HG03159 (cell line): ENCODE measurements at regions not wholly inside any gene's neighbourhood (a gene's known extent, or its start where the extent isn't known, plus 50 kb on each side); places are given as distances from the start of the nearest gene placed in this dataset.
"Not testable (repeated sequence)": the region's sequence is repeated elsewhere in the genome, so short reads cannot be mapped to it uniquely, and the experiment has no call there.

Experiments
- ATAC-seq: cut with Tn5 transposase; IDR thresholded peaks from one replicate; pipeline ENCODE4 v1.9.1; 2021; ENCODE audit warnings: mild to moderate bottlenecking, moderate library complexity; ENCODE audit not compliant: unreplicated experiment

DNA sequence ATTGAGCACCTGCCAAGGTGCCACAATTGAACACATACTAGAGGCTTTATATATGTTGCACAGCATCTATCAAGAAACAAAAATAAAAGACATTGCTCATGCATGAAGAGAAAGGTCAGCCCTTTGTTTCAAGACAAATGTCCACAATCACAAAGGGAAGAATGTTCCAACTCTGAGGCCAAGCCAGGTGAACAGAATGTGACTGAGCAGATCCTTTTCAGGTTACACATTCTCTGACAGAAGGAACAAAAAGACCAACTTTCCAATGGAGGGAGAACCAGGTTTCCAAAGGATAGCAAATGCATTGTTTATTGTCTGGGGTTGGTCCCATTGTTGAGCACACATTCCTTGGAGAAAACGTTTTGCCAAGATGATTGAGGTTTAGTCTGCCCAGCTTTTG lies 50.2 kb upstream of the FAM174B start:
- ATAC-seq: no peak

DNA sequence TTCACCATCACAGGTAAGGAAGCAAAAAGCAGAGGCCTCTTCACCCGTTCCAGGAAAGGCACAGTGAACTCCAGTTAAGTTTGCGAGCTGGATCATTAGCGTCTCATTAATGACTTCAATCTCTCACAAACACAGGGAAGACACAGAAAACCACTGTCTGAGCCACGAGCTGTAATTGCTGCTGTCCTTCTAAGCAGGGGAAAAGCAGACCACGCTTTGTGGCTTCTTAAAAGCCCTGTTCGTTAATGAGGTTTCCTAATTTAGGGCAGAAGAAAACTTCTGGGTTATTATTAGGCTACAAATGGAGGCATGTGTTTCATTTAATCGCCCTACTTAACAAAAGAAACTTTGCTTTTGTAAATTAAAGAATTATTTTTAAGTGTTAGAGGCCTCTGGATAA lies 50.6 kb upstream of the FAM174B start:
- no peak for ATAC-seq

DNA sequence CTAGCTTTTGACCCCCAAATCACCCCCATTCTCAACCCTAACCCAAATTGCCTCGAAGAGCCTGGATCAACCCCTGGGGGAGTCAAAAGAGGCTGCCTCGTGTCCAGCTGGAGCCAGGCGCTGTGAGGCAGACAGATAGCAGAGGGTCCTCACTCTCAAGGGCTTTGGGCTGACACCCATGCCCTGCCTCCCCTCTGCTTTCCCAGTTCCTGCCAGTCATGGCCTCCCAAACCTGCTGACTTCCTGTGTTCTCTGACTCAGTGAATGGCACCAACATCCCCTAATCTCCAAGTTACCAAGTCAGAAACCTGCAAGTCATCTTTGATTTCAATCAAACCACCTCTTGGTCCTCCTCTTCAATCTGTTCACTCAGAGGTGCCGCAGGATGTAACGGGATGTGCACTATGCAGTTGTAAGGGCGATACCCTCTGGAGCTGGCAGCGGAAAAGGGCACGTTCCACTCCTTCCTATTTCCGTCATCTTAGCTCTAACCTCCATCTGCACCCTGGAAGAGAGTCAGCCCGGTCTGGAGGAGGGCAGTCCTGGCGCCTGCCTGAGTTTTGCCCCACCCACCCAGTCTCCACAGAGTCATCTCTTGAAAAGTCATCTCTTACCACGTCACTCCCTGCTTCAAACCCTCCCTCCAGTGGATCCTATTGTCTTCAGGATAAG lies 52.4 kb upstream of the FAM174B start:
- ATAC-seq: no peak

DNA sequence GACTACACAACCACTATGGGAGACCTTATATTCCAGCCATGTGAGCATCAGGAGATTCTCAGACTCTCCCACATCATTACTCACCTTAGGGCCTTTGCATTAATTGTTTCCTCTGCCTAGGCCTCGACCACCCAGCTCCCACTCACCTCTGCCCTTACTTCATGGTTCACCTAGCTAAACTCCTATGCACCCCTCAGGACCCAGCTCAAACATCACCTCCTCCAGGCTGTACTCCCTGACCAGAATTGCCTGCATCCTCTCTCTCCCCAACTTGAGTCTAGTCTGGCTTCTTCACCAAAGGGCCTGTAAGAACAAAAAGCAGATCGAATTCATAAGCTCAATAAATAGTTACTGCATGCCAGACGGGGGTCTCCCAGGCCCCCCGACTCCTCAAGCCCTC lies 53.1 kb upstream of the FAM174B start:
- ATAC-seq: no peak

DNA sequence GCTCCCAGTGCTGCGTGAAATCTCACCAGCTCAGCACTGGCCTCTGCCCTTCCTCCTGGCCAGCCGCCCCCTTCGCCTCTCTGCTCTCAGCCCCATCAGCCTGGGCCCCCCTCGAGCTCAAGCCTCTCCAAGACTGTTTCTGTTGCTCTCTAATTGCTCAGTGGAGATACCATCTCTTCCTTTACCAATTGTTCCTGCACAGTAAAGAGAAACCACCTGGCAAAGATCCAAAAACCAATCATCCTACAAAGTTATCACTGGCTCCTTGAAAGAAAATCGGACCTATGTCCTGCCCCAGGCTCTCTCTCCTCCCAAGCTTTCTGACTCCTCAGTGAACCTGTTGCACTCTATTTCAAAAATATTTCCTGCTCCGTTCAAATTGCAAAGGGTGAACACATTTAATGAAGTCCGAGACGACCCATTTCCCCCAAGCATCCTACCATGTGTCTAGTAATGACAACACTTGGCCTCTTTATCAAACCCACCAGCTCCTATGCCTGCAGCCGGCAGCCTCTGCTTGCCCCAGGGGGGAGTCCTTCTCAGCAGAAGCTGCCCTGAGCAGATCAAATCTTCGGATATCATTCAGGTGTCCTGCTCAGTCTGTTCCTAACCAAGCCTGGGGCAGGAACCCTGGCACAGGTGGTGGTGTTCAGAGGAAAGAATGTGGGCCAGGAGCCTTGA lies 53.7 kb upstream of the FAM174B start:
- ATAC-seq: no peak

DNA sequence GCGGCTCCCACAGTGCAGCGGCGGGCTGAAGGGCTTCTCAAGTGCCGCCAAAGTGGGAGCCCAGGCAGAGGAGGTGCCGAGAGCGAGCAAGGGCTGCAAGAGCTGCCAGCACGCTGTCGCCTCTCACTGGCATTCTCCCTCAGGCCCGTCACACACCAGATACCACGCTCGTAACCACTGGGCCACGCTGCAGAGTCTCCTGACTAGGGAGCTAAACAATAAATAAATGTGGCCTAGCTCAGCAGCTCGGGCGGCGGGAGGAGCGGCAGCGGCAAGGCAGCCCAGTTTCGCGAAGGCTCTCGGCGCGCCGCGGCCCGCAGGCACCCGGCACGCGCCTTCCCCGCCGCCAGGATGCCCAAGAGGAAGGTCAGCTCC lies 55.9 kb upstream of the FAM174B start:
- ATAC-seq: no peak

DNA sequence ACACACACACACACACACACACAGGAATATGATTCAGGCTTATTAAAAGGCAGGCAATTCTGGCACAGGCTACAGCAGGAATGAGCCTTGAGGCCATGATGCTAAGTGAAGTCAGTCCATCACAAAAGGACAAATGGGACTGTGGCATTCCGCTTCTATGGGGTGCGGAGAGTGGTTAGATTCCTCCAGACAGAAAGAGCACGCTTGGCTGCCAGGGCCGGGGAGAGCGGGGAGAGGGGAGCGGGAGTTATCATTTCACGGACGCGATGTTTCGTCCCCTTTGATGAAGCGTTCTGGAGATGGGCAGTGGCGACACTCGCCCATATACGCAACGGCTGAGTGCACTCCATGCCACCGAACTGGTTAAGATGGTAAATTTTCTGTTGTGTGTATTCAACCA lies 58.5 kb upstream of the FAM174B start:
- peak; percentile 25 for ATAC-seq

DNA sequence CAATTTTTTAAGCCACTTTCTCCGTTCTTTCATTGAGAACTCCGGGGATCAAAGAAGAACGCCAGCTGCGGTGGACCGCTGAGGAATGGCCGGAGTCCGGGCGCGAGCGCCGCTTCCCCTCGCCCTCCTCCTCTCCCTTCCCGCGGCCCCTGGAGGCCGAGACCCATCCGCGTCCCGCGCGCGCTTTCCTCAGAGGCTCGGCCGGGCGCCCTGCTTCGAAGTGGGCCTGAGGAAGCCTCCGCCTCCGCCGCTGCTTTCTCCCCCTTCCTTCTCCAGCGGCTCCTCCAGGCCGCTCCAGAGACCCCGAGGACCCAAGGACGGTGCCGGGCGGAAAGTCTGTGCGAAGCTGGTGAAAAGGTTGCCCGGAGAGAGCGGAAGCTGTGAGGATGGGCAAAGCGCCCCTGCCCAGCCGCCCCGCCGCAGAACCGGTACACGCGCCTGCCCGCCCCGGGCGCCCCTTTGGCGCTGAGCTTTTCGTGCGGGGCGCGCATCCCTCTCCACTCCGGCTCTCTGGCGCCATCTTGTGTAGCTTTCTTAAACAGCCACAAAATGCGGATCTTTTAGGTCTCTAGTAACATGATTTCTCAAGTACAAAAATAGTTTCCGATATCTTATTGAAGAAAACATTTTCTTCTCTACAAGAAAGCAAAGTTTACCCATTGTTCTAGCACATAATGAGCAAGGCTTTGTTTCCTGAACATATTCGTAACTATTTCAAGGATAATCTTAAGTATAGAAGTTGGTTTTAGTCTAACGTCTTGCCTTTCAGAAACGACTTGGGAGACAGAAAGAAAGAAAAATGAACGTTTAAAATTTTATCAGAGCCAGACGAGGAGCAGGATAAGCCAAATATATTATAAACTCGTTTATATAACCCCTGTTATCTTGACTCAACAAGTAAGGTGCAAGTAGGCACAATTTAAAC lies 59.2 kb upstream of the FAM174B start:
- peak; percentile 85 for ATAC-seq

DNA sequence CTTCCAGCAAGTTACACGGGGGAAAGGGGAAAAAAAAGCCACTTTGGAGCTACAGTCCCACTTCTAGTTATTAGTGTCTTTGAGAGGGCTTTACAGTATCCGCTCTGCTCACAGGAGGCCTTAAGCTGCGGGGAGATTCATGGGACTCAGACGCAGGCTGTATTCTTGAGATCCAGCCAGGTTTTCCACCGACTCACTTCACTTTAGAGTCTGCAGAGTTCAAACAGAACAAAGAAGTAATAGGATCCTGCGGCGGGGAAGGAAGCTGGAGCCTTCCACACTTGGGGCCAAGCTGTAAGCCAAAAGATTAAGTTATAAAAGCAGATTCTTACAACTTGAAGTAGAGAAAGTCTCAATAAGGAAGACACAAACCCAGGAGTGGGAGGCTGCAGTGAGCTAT lies 60.2 kb upstream of the FAM174B start:
- ATAC-seq: no peak

DNA sequence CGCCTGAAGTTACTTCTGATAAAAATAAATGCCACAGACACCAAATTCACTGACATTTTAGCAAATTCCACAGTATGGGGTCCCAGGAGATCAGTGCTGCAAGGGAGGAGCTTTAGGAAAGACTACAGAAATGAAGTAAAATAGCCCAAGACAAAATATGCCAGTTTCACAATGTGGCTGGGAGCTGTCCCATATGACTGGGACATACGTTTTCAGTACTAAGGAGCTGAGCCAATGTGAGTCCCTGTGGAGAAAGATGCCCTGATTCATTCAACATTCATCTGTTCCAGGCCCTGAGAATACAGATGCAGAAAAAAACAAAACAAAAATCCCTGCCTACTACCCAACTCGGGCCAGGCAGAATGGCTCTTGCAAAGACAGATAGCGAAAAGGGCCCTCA lies 63.4 kb upstream of the FAM174B start:
- ATAC-seq: no peak

DNA sequence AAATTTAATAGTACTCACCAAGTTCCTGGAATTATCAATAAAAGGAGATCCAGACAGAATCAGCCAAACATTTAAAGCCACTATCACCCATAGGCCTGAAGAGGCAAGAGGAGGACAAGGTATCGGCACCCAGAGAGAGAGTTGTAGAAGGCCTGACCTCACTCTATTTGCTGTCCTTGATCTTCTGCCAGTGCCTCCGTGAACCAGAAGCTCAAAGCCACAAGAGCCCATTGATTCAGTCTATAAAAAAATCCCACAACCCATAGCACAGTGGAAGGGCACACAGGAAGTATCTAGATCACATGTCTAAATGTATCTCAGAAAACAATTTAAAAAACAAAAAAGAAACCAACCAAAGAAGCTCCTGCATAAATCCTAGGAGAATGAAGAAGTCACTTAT lies 68.6 kb upstream of the FAM174B start:
- ATAC-seq: no peak

DNA sequence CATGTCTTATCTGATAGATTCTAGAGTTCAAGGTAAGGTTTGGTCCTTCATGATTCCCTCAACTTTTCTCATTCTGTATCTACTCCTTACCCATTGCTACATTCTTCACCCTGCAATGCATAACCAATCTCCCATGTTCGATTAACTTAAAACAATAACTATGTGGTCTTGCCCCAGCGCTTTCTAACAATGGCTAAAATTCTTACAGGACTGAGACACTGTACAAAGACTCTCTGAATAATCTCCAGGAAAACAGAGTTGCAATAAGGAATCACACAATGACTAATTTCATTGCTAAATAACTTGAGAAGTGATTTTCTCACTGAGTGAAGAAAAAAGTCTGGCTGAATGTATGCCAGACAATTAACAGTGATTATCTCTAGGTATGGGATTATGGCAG lies 69.6 kb upstream of the FAM174B start:
- no peak for ATAC-seq

DNA sequence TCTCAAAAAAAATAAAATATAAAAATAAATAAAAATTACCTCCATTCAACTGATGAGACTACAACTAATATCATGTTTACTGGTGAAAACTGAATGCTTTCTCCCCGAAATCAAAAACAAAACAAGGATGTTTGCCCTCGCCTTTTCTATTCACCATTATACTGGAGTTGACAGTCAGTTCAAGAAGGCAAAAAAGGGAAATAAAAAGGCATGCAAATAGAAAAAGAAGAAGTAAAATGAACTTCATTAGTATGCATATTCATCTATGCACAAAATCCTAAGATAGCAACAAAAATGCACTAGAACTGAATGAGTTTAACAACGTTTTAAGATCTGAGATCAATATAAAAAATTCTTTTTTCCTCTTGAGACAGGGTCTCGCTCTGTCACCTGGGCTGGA lies 72.7 kb upstream of the FAM174B start:
- ATAC-seq: no peak

DNA sequence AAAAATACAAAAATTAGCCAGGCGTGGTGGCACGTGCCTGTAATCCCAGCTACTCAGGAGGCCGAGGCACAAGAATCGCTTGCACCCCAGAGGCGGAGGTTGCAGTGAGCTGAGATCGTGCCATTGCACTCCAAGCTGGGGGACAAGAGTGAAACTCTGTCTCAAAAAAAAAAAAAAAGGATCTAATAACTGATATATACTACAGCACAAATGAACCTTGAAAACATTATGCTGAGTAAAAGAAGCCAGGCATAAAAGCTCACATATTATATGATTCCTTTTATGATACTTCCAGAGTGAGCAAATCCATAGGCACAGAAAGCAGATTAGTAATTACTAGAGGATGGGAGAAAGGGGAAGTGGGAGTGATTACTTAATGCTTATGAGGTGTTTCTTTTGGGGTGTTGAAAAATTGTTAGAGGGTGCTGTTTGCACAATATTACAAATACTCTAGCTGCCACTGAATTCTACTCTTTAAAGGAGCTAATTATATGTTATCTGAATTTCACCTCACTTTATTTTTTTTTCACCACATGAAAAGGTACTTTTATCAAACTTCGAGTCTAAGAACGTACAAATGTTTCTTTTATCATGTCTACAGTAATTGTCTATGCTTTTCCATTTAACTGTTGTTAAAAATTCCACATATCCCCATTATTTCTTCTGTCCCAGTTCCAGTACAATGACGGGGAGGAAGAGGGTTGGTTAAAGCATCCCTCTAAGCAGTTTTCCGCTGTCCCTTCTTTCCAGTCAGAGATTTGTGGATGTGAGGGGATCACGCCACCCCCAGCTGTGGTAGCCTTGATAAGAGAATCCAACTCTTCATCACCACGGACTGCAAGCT lies 77.7 kb upstream of the FAM174B start:
- no peak for ATAC-seq

DNA sequence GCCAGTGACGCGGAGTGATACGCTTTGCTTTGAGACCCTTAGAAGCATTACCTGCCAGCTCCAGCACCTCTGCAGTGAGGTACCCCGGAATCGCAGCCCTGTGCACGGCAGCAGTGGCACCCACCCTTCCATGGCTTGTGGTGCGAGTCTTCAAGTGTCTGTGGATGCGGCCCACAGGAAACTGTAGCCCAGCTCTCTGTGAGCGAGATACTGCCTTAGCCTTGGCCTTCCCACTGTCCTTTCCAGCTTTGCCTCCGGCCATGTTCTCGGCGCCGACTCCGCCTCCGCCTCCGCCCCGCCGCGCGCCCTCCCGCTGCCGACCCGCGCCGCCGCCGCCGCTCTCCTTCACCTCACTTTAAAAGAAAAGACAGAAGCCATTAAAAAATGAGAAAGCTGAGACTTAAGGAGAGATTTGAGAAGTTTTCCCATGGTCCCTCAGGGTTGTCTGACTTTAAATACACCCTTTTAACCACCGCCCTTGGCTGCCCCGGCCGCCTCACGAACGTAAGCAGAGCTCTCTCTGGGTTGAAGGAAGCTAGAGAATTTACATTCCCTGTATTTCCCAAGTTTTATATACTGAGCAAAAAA lies 78.5 kb upstream of the FAM174B start:
- ATAC-seq: no peak

DNA sequence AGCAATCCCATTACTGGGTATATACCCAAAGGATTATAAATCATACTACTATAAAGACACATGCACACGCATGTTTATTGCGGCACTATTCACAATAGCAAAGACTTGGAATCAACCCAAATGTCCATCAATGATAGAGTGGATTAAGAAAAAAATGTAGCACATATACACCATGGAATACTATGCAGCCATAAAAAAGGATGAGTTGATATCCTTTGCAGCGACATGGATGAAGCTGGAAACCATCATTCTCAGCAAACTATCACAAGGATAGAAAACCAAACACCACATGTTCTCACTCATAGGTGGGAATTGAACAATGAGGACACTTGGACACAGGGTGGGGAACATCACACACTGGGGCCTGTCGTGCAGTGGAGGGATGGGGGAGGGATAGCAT lies 83.7 kb upstream of the FAM174B start:
- ATAC-seq: not testable (repeated sequence)

DNA sequence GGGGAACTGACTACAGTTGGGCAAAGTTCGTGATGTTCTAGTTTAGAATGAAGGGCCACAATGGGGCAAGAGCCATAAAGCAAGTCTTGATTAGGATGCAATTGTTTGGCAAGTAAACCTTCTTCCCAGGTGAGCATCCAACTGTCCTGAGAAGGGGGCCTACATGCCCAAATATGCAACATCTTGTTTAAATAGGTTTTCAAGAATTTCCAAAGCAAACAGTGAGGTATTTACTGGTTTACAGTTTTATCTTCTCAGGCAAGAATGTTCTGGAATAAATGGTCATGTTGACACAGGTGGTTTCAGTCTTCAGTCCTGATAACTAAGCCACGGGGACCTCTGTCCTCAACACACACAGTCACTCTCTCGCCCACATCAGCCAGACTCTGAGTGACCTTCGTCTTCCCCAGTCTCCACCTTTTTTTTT lies 90.3 kb upstream of the FAM174B start:
- no peak for ATAC-seq

DNA sequence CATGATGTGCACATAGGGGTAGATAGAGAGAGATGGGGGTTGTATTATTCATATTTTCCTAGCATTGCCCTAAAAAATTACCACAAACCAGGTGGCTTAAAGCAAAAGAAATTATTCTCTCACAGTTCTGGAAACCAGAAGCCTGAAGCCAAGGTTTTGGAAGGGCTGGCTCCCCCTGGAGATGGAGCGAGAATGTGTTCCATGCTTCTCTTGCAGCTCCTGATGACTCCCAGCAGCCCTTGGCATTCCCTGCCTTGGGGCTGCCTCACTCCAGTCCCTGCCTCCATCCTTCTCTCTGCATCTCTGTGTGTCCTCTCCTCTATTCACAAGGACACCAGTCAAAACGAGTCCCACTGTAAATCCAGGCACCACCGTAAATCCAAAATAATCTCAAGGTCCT lies 91.5 kb upstream of the FAM174B start:
- no peak for ATAC-seq

DNA sequence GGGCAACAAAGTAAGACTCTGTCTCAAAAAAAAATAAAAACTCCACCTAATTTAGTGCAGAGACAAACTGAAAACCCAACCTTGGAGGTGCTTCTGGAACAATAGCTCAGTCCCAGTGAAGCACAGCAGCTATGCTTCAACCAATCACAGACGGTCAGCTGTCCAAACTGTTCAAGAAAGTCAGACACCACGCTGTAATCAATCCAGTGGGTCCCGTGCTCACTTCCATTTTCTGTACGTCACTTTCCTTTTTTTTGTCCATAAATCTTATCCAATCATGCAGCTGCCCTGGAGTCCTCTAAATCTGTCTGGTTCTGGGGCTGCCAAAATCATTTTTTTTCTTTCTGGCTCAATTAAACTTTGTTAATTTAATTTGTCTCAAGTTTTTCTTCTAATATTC lies 93.6 kb upstream of the FAM174B start:
- ATAC-seq: no peak

DNA sequence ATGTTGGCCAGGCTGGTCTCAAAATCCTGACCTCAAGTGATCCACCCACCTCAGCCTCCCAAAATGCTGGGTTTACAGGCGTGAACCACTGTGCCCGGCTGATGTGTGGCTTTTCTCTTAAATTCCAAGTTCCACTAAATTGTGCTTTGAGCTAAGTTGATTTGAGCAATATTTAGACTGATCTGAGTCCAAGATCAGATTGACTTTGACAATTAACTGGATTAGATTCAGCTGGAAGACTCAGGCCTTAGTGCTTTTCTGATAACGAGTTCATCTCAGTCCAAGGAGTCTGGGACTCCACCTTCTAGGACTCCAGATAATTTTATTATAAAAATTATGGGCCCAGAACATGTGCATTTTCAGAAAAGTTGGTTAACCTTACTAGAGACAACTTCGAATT lies 94.4 kb upstream of the FAM174B start:
- ATAC-seq: no peak

DNA sequence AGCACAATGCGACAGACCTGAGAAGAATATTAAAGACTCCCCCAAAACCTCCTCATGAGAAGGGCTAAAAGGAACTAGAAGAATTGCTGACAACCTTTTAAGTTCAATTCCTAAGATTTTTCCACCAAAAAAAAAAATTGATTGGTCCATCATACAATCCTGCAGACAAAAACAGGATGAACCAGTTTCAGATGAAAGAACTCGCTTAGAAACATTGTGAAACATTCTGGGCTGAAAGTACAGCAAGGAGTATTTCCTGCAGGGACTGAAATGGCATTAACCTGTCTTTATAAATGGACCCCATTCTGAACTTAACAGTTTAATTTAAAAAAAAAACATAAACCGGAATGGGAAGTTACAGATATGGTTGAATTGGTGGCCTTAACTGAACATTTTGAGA lies 96.0 kb upstream of the FAM174B start:
- no peak for ATAC-seq
